Type B pancreatic cell (in vitro differentiated cells): ENCODE measurements at regions not wholly inside any gene's neighbourhood (a gene's known extent, or its start where the extent isn't known, plus 50 kb on each side); places are given as distances from the start of the nearest gene placed in this dataset.

ENCODE experiments used
- DNase-seq: peaks from one replicate; pipeline ENCODE4 v3.0.0; 2021; ENCODE audit warnings: mixed read lengths; ENCODE audit not compliant: unreplicated experiment; ENCODE audit errors: extremely low spot score
- H3K27ac Mint-ChIP-seq: 2 replicates; pipeline ENCODE4 v1.8.0; 2021; ENCODE audit warnings: mild to moderate bottlenecking, mixed read lengths
- H3K27me3 Mint-ChIP-seq: 2 replicates; pipeline ENCODE4 v1.8.0; 2021; ENCODE audit warnings: mixed read lengths
- H3K36me3 Mint-ChIP-seq: 2 replicates; pipeline ENCODE4 v1.8.0; 2021; ENCODE audit warnings: mixed read lengths
- H3K4me1 Mint-ChIP-seq: one replicate; pipeline ENCODE4 v1.8.0; 2021; ENCODE audit warnings: mixed read lengths; ENCODE audit not compliant: unreplicated experiment
- H3K4me3 Mint-ChIP-seq: 2 replicates; pipeline ENCODE4 v1.8.0; 2021; ENCODE audit warnings: mild to moderate bottlenecking, mixed read lengths
- H3K9me3 Mint-ChIP-seq: 2 replicates; pipeline ENCODE4 v1.8.0; 2021; ENCODE audit warnings: mixed read lengths
- CTCF ChIP-seq: fragments of 200-600 bp; sonication (generic); conservative IDR thresholded peaks from 2 replicates; pipeline ENCODE4 v1.5.0; 2021; ENCODE audit warnings: antibody characterized with exemption, mild to moderate bottlenecking

- no peak for DNase-seq
- Mint-ChIP-seq H3K9me3 (no peaks in the 10 kb centered on the region), H3K4me1 (peaks cover 6% of the 10 kb centered on the region), H3K4me3 (no peak overlapping the region), H3K27me3 (peaks cover 3% of the 10 kb centered on the region), H3K36me3 (no peaks in the 10 kb centered on the region), H3K27ac (no peak overlapping the region)
- TF ChIP-seq CTCF, result no peak
These were observed 381.8 kb upstream of the LCORL start for GRCh38 chr4:18403327-18403726.

GRCh38 chr4:18401868-18402267, 380.3 kb upstream of the LCORL start:
- DNase-seq, result no peak
- peaks cover 6% of the 10 kb centered on the region for H3K4me1 Mint-ChIP-seq
- no peak overlapping the region for H3K4me3 Mint-ChIP-seq
- no peaks in the 10 kb centered on the region for H3K27me3 Mint-ChIP-seq
- H3K27ac Mint-ChIP-seq, result no peak overlapping the region
- TF ChIP-seq CTCF, result no peak
- no peaks in the 10 kb centered on the region for H3K36me3 Mint-ChIP-seq
- H3K9me3 Mint-ChIP-seq, result no peaks in the 10 kb centered on the region

GRCh38 chr4:18401425-18401824, 379.9 kb upstream of the LCORL start:
- H3K36me3 Mint-ChIP-seq, result no peaks in the 10 kb centered on the region
- DNase-seq, result no peak

GRCh38 chr4:18398661-18399060, 377.1 kb upstream of the LCORL start:
- Mint-ChIP-seq H3K27ac (peak overlapping the region; percentile 59), H3K9me3 (no peaks in the 10 kb centered on the region), H3K27me3 (peaks cover 4% of the 10 kb centered on the region), H3K4me1 (peaks cover 6% of the 10 kb centered on the region), H3K36me3 (no peaks in the 10 kb centered on the region), H3K4me3 (peak overlapping the region; percentile 47)
- no peak for DNase-seq
- no peak for TF ChIP-seq CTCF

More at GRCh38 chr4:18401425-18401824, 379.9 kb upstream of the LCORL start:
- H3K27me3 Mint-ChIP-seq, result no peaks in the 10 kb centered on the region
- no peak for TF ChIP-seq CTCF
- H3K27ac Mint-ChIP-seq, result no peak overlapping the region
- no peak overlapping the region for H3K4me3 Mint-ChIP-seq
- H3K9me3 Mint-ChIP-seq, result no peaks in the 10 kb centered on the region
- peaks cover 6% of the 10 kb centered on the region for H3K4me1 Mint-ChIP-seq

- H3K36me3 Mint-ChIP-seq, result no peaks in the 10 kb centered on the region
- peaks cover 4% of the 10 kb centered on the region for H3K27me3 Mint-ChIP-seq
These were observed 376.3 kb upstream of the LCORL start for GRCh38 chr4:18397681-18398390.

More at GRCh38 chr4:18397681-18398390, 376.3 kb upstream of the LCORL start:
- Mint-ChIP-seq H3K27ac (no peak overlapping the region), H3K4me3 (no peak overlapping the region), H3K9me3 (no peaks in the 10 kb centered on the region), H3K4me1 (peaks cover 6% of the 10 kb centered on the region)
- no peak for DNase-seq
- no peak for TF ChIP-seq CTCF
